Breast epithelium (tissue), 3 donors: ENCODE measurements at regions not wholly inside any gene's neighbourhood (a gene's known extent, or its start where the extent isn't known, plus 50 kb on each side); places are given as distances from the start of the nearest gene placed in this dataset.

Experiments used
- POLR2AphosphoS5 ChIP-seq, 3 donors: sonication (generic); formaldehyde crosslinking; IDR thresholded peaks; one replicate each; pipeline ENCODE4 v1.6.1; 2017; ENCODE audit warnings: antibody characterized with exemption in 3 of 3
- TF ChIP-seq, protein P1 (sequence below), 3 donors: fragments of 450-650 bp; IDR thresholded peaks; one replicate each; pipeline ENCODE4 v1.5.1; 2016 to 2017; ENCODE audit warnings: antibody characterized with exemption in 3 of 3, mild to moderate bottlenecking in 3 of 3, moderate library complexity in 3 of 3

DNA sequence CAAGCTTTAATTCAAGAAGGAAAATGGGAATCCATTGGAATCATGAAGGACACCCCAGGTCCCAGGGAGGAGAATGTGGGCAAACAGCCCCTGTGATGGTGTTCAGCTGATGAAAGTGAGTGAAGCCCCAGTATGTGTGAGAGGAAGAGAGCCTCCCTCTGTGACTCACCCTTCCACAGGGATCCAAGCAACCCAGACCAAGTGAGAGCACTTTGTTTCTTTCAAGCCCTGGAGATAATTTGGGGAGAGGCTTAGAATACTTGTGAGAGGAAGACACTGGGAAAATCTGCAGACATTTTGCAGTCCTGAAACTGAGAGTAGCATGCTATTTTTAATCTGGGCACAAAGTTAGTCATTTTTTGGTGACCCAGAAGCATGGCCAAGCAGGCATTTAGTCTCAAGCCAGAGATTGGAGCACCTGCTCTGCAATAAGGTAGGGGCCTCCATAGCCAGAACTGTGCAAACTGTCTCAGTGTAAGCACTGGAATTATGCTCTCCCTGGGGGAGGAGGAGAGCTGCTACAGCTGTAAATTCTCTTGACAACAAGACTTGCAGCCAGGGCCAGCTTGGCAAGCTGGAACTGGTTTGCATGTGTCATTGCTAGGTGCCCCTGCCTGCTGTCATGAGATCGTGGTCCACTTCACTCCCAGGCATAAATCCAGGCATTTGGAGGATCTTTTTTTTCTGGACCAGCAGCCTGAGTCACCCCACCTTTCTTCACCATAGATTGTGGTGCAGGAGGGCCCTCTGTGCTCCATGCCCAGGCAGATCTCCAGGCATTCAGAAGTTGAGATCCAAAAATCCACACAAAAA, 537.8 kb upstream of the DPPA4 start:
- TF ChIP-seq, protein P1, sequence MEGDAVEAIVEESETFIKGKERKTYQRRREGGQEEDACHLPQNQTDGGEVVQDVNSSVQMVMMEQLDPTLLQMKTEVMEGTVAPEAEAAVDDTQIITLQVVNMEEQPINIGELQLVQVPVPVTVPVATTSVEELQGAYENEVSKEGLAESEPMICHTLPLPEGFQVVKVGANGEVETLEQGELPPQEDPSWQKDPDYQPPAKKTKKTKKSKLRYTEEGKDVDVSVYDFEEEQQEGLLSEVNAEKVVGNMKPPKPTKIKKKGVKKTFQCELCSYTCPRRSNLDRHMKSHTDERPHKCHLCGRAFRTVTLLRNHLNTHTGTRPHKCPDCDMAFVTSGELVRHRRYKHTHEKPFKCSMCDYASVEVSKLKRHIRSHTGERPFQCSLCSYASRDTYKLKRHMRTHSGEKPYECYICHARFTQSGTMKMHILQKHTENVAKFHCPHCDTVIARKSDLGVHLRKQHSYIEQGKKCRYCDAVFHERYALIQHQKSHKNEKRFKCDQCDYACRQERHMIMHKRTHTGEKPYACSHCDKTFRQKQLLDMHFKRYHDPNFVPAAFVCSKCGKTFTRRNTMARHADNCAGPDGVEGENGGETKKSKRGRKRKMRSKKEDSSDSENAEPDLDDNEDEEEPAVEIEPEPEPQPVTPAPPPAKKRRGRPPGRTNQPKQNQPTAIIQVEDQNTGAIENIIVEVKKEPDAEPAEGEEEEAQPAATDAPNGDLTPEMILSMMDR (IDR thresholded peaks at IDR 0.05): no peak
- no peak for TF ChIP-seq POLR2AphosphoS5 (IDR thresholded peaks at IDR 0.05)
